NCI-H1436 treated with DMSO at 0.1 percent for 48 hours (cell line): ENCODE measurements at regions not wholly inside any gene's neighbourhood (a gene's known extent, or its start where the extent isn't known, plus 50 kb on each side); places are given as distances from the start of the nearest gene placed in this dataset.

Source experiments
- DNase-seq: peaks from one replicate; lab custom pipeline; 2025; lab: John Stamatoyannopoulos, UW

DNA sequence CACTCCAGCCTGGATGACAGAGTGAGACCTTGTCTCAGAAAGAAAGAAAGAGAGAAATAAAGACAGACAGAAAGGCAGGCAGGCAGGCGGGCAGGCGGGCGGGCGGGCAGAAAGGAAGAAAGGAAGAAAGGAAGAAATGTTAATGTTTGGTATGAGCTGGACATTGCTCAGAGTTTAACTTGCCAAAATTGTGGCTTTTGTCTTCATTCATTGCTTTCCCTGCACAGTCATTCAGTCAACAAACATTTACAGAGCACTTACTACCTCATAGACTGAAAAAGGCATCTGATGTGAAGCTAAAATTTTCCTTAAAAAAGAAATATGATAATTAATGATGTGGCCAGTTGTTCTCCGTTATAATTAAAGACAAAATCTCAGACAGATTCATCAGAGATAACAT is 247.1 kb downstream of the SPTSSA start:
- DNase-seq, result no peak

DNA sequence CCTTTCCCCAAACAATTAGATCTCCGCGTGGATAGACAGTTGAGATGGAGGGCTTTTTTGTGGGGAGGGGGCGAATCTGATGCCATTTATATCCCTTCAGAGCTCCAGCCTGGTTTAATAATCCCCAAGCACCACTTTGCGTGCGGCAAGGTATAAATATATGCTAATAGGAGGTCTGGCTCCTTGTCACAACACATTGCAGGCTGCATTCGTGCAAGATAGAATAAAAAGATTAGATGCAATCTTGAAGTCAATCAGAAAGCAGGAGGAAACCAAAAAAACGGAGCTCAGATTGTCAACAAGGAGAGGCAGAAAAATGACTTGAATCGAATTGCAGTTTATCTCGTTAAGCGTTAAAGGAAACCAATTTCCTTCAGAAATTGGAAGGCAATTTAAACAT is 248.7 kb downstream of the SPTSSA start:
- no peak for DNase-seq

- no peak for DNase-seq
Measured at GRCh38 chr14:34212172-34212929, 249.7 kb downstream of the SPTSSA start.

DNA sequence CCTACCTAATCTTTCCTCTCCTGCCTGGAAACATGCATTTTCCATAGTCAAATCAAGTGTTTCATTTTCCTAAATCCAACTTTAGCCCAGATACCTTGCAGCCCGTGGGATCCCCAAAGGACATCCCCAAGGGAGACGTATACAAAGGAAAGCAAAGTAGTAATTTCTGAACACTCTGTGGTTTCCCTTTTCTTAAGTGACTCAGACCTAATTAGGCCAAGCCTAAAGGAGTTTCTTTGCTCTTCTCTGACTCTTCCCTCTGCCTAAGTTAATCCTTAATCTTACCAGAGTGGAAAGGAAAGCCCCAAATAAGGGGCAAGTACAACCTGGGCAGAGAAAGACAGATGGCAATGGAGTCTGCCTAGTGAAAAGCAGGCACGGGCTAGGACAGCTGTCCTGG is 250.3 kb downstream of the SPTSSA start:
- DNase-seq, result no peak

GRCh38 chr14:34208532-34208931 is 253.5 kb downstream of the SPTSSA start:
- DNase-seq, result no peak

GRCh38 chr14:34205799-34206198 is 254.9 kb upstream of the EGLN3 start:
- no peak for DNase-seq

- no peak for DNase-seq
Measured at GRCh38 chr14:34204774-34205173, 253.9 kb upstream of the EGLN3 start.

DNA sequence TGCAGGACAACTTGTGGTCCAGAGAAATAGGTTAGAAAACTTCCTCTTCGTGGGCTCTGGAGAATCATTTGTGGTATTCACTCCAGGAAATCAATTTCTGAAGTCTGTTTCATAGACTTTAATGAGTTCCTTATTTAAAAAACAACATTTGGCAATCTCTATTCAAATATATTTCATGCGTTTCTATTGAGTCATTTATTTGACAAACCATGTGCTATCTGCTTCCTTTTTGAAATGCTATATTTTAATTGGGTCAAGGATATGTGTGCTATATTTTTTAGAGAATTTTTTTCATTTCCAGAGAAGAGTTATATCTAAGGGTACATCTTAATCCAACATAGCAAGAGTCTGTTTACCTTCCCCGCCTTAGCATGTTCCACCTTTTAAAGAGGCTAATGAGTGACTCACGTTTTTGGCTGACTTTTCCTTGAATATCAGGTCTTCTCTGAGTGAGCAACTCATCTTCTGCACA is 252.4 kb upstream of the EGLN3 start:
- DNase-seq, result no peak

GRCh38 chr14:34201909-34202637 is 251.2 kb upstream of the EGLN3 start:
- no peak for DNase-seq

DNA sequence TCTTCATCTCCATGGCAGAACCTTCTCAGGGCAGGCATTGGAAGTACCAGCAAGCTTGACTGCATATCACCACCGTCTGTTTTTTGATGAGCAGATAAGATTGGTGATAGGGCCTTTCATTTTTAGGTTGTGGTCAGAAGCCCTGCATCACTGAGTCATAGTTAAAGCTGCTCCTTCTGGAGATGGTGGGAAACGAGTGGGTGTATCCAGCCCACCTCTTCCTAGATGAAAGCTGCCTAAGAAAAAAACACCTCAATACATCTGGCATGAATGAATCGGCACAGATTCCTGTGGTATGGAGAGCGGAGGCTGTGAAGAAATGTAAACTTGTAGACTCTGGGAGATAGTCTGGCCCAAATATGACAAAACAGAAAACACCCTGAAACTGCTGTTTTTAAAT is 248.7 kb upstream of the EGLN3 start:
- DNase-seq, result no peak

- DNase-seq, result no peak
Measured at GRCh38 chr14:34198096-34198495, 247.2 kb upstream of the EGLN3 start.

DNA sequence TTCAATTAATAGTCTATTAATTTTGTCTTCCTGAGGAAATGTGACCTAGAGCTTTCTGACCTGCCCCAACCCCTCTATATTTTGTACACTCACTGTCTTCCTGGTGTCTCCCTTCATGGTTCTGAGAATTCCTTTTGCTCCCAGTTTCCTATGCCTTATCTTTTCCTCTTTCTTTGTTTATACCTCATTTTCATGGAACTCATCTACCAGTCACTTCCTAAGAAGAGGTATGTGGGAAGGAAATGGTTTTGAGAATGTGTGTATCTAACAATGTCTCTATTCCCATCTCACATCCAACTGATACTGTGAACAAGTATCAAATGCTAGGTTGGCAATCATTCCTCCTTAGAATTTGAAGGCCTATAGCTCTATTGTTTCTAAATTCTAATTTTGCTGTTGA is 245.1 kb upstream of the EGLN3 start:
- no peak for DNase-seq

- no peak for DNase-seq
Measured at GRCh38 chr14:34190717-34191116, 239.8 kb upstream of the EGLN3 start.

GRCh38 chr14:34189866-34190265 is 239.0 kb upstream of the EGLN3 start:
- no peak for DNase-seq

- DNase-seq, result no peak
Measured at GRCh38 chr14:34187519-34188044, 236.7 kb upstream of the EGLN3 start.

DNA sequence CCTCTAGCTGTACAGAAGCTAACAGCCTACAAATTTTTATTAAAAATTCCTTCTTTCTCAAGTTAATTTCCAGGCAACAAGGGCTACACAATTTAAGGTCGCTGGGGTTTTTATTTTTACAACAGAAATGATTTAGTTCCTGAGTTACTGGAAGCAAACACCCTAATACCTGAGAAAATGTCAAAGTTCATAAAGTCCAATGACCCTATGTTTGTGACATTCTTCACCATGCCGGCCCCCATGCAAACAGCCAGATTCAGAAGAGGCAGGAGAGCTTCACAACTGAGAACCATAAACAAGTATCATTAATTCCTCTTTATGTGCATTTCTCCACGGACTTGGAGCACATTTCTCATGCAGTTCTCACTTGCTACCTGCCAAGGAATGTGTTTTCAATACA is 236.2 kb upstream of the EGLN3 start:
- no peak for DNase-seq

GRCh38 chr14:34184126-34184525 is 233.3 kb upstream of the EGLN3 start:
- DNase-seq, result no peak

DNA sequence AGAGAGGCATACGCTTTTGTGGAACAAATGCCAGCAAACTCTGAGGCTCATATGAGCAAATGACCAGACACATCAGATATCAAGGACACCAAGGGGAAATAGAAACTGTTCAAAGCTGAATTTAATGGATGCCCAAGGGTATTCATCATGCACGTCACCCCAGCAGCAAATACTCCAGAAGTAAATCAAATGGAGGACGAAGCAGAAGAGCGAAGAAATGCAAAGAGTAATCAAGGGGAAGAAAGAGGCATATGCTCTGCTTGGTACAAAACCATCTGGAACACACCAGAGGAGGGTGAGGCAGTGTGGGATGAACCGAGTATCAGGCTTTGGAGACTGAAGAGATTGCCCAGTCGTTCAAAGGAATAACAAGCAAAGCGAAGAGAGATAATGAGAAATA is 232.6 kb upstream of the EGLN3 start:
- DNase-seq, result no peak

GRCh38 chr14:34181338-34181737 is 230.5 kb upstream of the EGLN3 start:
- no peak for DNase-seq

DNA sequence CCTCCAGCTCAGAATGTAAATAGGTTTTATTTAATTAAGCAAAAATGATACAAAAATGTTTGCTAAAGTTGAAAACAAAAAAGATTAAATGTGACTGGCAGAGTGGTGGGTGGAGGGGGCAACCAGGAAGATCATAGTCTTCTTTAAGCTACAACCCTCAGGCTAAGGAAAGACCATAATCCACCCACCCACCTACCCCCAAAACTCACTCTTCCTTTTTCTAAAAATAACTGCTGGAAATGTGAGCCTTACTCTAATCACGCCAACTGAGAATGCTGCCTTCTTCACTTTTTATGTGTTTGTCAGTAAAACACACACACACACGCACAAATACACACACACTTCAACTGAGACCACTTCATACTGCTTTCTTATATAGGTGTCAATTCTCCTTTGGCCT is 230.0 kb upstream of the EGLN3 start:
- no peak for DNase-seq

DNA sequence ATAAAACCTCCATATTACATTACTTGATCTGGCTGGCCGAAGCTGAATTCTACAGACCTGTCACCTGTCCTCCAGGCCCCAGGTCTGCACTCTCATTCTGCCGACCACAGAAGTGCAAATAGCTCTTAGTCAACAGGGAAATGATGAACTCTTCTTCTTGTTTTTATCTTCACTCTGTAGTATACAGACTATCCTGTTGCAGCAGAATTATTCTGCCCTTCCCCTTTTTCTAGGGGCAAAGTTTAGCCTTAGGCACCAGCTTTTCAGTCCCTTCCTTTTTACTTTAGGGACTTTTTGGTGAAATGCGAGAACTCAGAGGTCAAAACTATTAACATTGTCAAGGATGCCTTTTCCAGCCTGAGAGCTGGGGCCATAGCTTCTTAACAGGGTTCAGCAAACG is 229.6 kb upstream of the EGLN3 start:
- no peak for DNase-seq

DNA sequence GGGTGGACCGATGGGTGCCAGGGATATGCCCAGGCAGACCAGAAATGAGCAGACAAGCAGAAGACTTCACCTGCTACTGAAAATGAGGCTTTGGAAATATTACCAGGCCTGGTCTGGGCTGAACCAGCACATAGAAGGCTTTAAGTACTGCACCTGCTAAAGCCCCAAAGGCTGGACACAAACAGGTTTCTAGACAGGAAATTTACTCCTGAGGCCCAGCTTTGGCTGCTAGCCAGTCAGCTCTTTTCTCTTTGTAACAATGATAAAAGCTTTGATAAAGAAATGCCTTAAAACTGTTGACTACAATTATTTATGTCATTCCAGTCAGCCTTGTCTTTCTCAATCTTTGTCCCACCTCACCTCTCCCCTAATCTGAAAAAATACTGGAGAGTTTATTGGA is 228.9 kb upstream of the EGLN3 start:
- DNase-seq, result no peak

GRCh38 chr14:34177466-34177865 is 226.6 kb upstream of the EGLN3 start:
- DNase-seq, result no peak
